HG02610 (cell line): ENCODE measurements at regions not wholly inside any gene's neighbourhood (a gene's known extent, or its start where the extent isn't known, plus 50 kb on each side); places are given as distances from the start of the nearest gene placed in this dataset.
"Not testable (repeated sequence)": the region's sequence is repeated elsewhere in the genome, so short reads cannot be mapped to it uniquely, and the experiment has no call there.

Source experiments
- ATAC-seq: cut with Tn5 transposase; IDR thresholded peaks from one replicate; pipeline ENCODE4 v1.9.1; 2021; ENCODE audit warnings: mild to moderate bottlenecking, moderate library complexity; ENCODE audit not compliant: unreplicated experiment

GRCh38 chr2:187206471-187206870 is 241.6 kb downstream of the CALCRL start:
- no peak for ATAC-seq

GRCh38 chr2:187206071-187206470 is 242.0 kb downstream of the CALCRL start:
- no peak for ATAC-seq

- no peak for ATAC-seq
Measured at GRCh38 chr2:187198136-187198535, 249.9 kb downstream of the CALCRL start.

- no peak for ATAC-seq
Measured at GRCh38 chr2:187194049-187194448, 254.0 kb downstream of the CALCRL start.

- ATAC-seq = no peak
Measured at GRCh38 chr2:187188783-187189631, 259.0 kb downstream of the CALCRL start.

GRCh38 chr2:187187519-187187918 is 260.5 kb downstream of the CALCRL start:
- no peak for ATAC-seq

- ATAC-seq = no peak
Measured at GRCh38 chr2:187180529-187180928, 267.5 kb downstream of the CALCRL start.

GRCh38 chr2:187178876-187179275 is 269.2 kb downstream of the CALCRL start:
- ATAC-seq = not testable (repeated sequence)

- no peak for ATAC-seq
Measured at GRCh38 chr2:187177253-187177652, 270.8 kb downstream of the CALCRL start.

- no peak for ATAC-seq
Measured at GRCh38 chr2:187174582-187174981, 273.5 kb downstream of the CALCRL start.

- no peak for ATAC-seq
Measured at GRCh38 chr2:187171318-187171717, 276.7 kb downstream of the CALCRL start.

GRCh38 chr2:187169864-187170263 is 278.2 kb downstream of the CALCRL start:
- ATAC-seq = no peak

GRCh38 chr2:187168720-187169713 is 279.0 kb downstream of the CALCRL start:
- ATAC-seq = peak; percentile 72

GRCh38 chr2:187167491-187167890 is 280.6 kb downstream of the CALCRL start:
- ATAC-seq = no peak

GRCh38 chr2:187165936-187166610 is 282.0 kb downstream of the CALCRL start:
- ATAC-seq = no peak

GRCh38 chr2:187158452-187158851 is 289.6 kb downstream of the CALCRL start:
- ATAC-seq = no peak

- no peak for ATAC-seq
Measured at GRCh38 chr2:187157046-187157445, 291.0 kb downstream of the CALCRL start.

- ATAC-seq = no peak
Measured at GRCh38 chr2:187155476-187155875, 292.6 kb downstream of the CALCRL start.

GRCh38 chr2:187150670-187151069 is 297.4 kb downstream of the CALCRL start:
- no peak for ATAC-seq

GRCh38 chr2:187148059-187148714 is 299.2 kb upstream of the ZSWIM2 start:
- no peak for ATAC-seq
